Gastroesophageal sphincter (tissue), 3 donors: ENCODE measurements at regions not wholly inside any gene's neighbourhood (a gene's known extent, or its start where the extent isn't known, plus 50 kb on each side); places are given as distances from the start of the nearest gene placed in this dataset.

ENCODE experiments used
- CTCF ChIP-seq, 4 experiments: fragments of 200-600 bp in 2 of 4; fragments of 450-650 bp in 2 of 4; sonication (generic) in 1 of 4; IDR thresholded peaks; one replicate each; pipeline ENCODE4 v1.5.1; 2017 to 2019; ENCODE audit warnings: antibody characterized with exemption in 4 of 4, mild to moderate bottlenecking in 2 of 4, moderate library complexity in 2 of 4
- POLR2A ChIP-seq, 2 donors: fragments of 450-650 bp; IDR thresholded peaks; one replicate each; pipeline ENCODE4 v1.6.1; 2017; ENCODE audit warnings: antibody characterized with exemption in 2 of 2, mild to moderate bottlenecking in 2 of 2, moderate library complexity in 1 of 2

GRCh38 chr9:121599872-121600585, 51.4 kb upstream of the DAB2IP start:
- TF ChIP-seq CTCF (IDR thresholded peaks at IDR 0.05), result no peak
- TF ChIP-seq POLR2A (IDR thresholded peaks at IDR 0.05), result no peak
